ENCODE measurements at regions not wholly inside any gene's neighbourhood (a gene's known extent, or its start where the extent isn't known, plus 50 kb on each side); places are given as distances from the start of the nearest gene placed in this dataset.

GRCh38 chr7:46630031-46630430, 709.0 kb upstream of the IGFBP3 start:
- DNase-seq = no peak
- 62 to 86% methylated on average over 2 of the region's 2 CpGs for WGBS, 2 donors
- H3K4me1 ChIP-seq = no peaks in the 10 kb centered on the region
- H3K27me3 ChIP-seq = no peaks in the 10 kb centered on the region
- TF ChIP-seq POLR2A (IDR thresholded peaks at IDR 0.05) (no peak), CTCF (IDR thresholded peaks at IDR 0.05) (no peak)
- no peaks in the 10 kb centered on the region for H3K36me3 ChIP-seq (replicated peaks in 1 of 2; ENCODE audit: insufficient read depth in 1 of 2, low read depth in 2 of 2)
- H3K4me3 ChIP-seq = no peak overlapping the region
- intact Hi-C loops (cut with DNase I) = no loop called here
- no peak overlapping the region for H3K27ac ChIP-seq
- no peak for ATAC-seq
- no peaks in the 10 kb centered on the region for H3K9me3 ChIP-seq

- Histone ChIP-seq H3K9me3 (no peaks in the 10 kb centered on the region), H3K27me3 (no peaks in the 10 kb centered on the region), H3K4me3 (no peak overlapping the region), H3K4me1 (no peaks in the 10 kb centered on the region), H3K36me3 (replicated peaks in 1 of 2; ENCODE audit: insufficient read depth in 1 of 2, low read depth in 2 of 2) (no peaks in the 10 kb centered on the region), H3K27ac (no peak overlapping the region)
- WGBS, 2 donors = 65% methylated on average over 1 of the region's 1 CpG
- no peak for TF ChIP-seq CTCF (IDR thresholded peaks at IDR 0.05)
- TF ChIP-seq POLR2A (IDR thresholded peaks at IDR 0.05) = no peak
- intact Hi-C loops (cut with DNase I) = no loop called here
- no peak for ATAC-seq
- DNase-seq = no peak
Measured at GRCh38 chr7:46628389-46628788, 707.3 kb upstream of the IGFBP3 start.

- Histone ChIP-seq H3K27ac (no peak overlapping the region), H3K4me3 (no peak overlapping the region), H3K9me3 (no peaks in the 10 kb centered on the region), H3K36me3 (replicated peaks in 1 of 2; ENCODE audit: insufficient read depth in 1 of 2, low read depth in 2 of 2) (no peaks in the 10 kb centered on the region), H3K27me3 (no peaks in the 10 kb centered on the region), H3K4me1 (no peaks in the 10 kb centered on the region)
- intact Hi-C loops (cut with DNase I) = no loop called here
- TF ChIP-seq POLR2A (IDR thresholded peaks at IDR 0.05) (no peak), CTCF (IDR thresholded peaks at IDR 0.05) (no peak)
- DNase-seq (no peak), ATAC-seq (no peak)
- WGBS, 2 donors = 81 to 84% methylated on average over 5 of the region's 5 CpGs
Measured at GRCh38 chr7:46626691-46627310, 705.7 kb upstream of the IGFBP3 start.

DNA sequence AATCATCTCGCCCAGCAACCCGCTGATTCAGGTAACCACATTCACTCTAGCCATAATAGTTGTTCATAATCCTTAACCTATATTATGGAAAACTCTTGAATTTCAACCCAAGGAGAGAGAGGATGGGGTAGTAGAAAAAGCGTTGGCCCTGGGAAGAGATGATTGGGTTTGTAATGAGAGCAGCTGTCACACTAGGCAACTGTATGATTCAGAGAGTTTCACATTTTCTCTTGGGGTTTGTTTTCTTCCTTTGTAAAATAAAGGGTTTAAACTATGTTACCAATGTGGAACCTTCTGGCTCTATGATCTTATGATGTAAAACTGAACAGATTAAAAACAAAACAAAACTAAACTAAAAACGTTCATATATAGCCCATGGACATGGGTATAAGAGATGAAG, 705.2 kb upstream of the IGFBP3 start:
- Histone ChIP-seq H3K9me3 (no peaks in the 10 kb centered on the region), H3K4me3 (no peak overlapping the region), H3K4me1 (no peaks in the 10 kb centered on the region), H3K27ac (no peak overlapping the region), H3K27me3 (no peaks in the 10 kb centered on the region), H3K36me3 (replicated peaks in 1 of 2; ENCODE audit: insufficient read depth in 1 of 2, low read depth in 2 of 2) (no peaks in the 10 kb centered on the region)
- TF ChIP-seq POLR2A (IDR thresholded peaks at IDR 0.05) = no peak
- TF ChIP-seq CTCF (IDR thresholded peaks at IDR 0.05) = no peak
- DNase-seq = no peak
- intact Hi-C loops (cut with DNase I) = no loop called here
- WGBS, 2 donors = 70 to 72% methylated on average over 4 of the region's 4 CpGs
- no peak for ATAC-seq

DNA sequence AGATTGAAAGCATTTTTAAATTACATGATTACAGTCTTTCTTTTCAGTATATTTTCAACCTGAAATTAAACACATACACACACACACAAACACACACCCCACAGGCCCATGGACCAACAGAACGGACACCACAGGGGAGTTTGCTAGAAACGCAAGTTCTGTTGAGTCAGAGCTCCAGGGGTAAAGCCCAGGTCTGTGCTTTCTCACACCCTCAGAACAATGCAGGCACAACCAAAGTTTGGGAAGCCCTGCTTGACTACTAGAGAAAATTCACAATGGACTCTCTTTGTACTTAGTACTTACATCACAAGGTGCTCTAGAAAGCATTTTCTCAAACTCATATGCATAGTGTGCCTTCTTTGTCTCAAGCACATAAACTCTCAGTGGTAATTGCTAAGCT, 704.0 kb upstream of the IGFBP3 start:
- Histone ChIP-seq H3K4me1 (no peaks in the 10 kb centered on the region), H3K36me3 (replicated peaks in 1 of 2; ENCODE audit: insufficient read depth in 1 of 2, low read depth in 2 of 2) (no peaks in the 10 kb centered on the region), H3K9me3 (no peaks in the 10 kb centered on the region), H3K27me3 (no peaks in the 10 kb centered on the region), H3K4me3 (no peak overlapping the region), H3K27ac (no peak overlapping the region)
- intact Hi-C loops (cut with DNase I) = no loop called here
- TF ChIP-seq CTCF (IDR thresholded peaks at IDR 0.05) (no peak), POLR2A (IDR thresholded peaks at IDR 0.05) (no peak)
- WGBS, 2 donors = 46 to 86% methylated on average over 2 of the region's 2 CpGs
- ATAC-seq (no peak), DNase-seq (no peak)
